ENCODE measurements at regions not wholly inside any gene's neighbourhood (a gene's known extent, or its start where the extent isn't known, plus 50 kb on each side); places are given as distances from the start of the nearest gene placed in this dataset.

DNA sequence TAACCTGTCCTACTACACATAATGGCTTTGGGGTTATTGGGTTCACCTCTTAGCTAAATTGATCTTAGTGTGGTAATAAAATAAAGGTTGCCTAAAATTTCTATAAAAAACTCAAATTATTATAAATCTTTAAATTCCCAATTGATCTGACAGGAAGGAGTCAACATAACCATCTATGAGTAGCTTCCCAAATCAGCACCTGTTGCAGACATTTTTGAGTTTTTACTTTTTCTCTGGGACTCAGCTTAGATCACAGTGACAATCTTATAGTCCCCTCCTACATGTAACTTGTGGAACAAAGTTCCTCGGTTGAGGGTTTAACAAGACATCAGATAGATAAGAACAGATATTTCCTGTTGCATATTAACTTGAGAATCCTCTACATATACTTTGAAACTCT is 601.0 kb downstream of the TUSC7 start:
- no peak for TF ChIP-seq CTCF (IDR thresholded peaks at IDR 0.05)
- no peaks in the 10 kb centered on the region for H3K27me3 ChIP-seq (ENCODE audit: control insufficient read depth in 1 of 2, insufficient read depth in 2 of 2, low read length in 2 of 2)
- no peak overlapping the region for H3K27ac ChIP-seq (ENCODE audit: low read depth in 1 of 2, low read length in 2 of 2)
- H3K36me3 Mint-ChIP-seq (ENCODE audit: low read depth) = no peaks in the 10 kb centered on the region
- no peaks in the 10 kb centered on the region for H3K36me3 ChIP-seq (ENCODE audit: insufficient read depth, low read length)
- H3K4me3 ChIP-seq (ENCODE audit: low read length) = no peak overlapping the region
- H3K9me3 ChIP-seq (ENCODE audit: control insufficient read depth in 1 of 2, insufficient read depth in 1 of 2, low read length in 2 of 2) = no peaks in the 10 kb centered on the region
- DNase-seq (no peak), ATAC-seq (ENCODE audit: poor library complexity) (no peak)
- no peaks in the 10 kb centered on the region for H3K27me3 Mint-ChIP-seq
- H3K4me3 Mint-ChIP-seq = no peak overlapping the region
- no peaks in the 10 kb centered on the region for H3K4me1 Mint-ChIP-seq (ENCODE audit: low read depth)
- ChIA-PET POLR2A (no interaction called here), CTCF (no interaction called here)
- intact Hi-C loops (cut with DNase I, micrococcal nuclease) = no loop called here
- no peak overlapping the region for H3K27ac Mint-ChIP-seq
- peaks cover 4% of the 10 kb centered on the region for H3K9me3 Mint-ChIP-seq
- no peaks in the 10 kb centered on the region for H3K4me1 ChIP-seq (ENCODE audit: insufficient read depth, low read length)

GRCh38 chr3:117314441-117315150 is 605.0 kb downstream of the TUSC7 start:
- intact Hi-C loops (cut with DNase I, micrococcal nuclease) = no loop called here
- ChIA-PET CTCF (no interaction called here), POLR2A (no interaction called here)
- no peak for ATAC-seq (ENCODE audit: poor library complexity)
- H3K9me3 Mint-ChIP-seq = peaks cover 12% of the 10 kb centered on the region
- no peak overlapping the region for H3K4me3 ChIP-seq (ENCODE audit: low read length)
- no peak overlapping the region for H3K4me3 Mint-ChIP-seq
- no peaks in the 10 kb centered on the region for H3K4me1 ChIP-seq (ENCODE audit: insufficient read depth, low read length)
- no peak overlapping the region for H3K27ac ChIP-seq (ENCODE audit: low read depth in 1 of 2, low read length in 2 of 2)
- TF ChIP-seq CTCF (IDR thresholded peaks at IDR 0.05) = no peak
- no peak overlapping the region for H3K27ac Mint-ChIP-seq
- no peaks in the 10 kb centered on the region for H3K36me3 ChIP-seq (ENCODE audit: insufficient read depth, low read length)
- H3K9me3 ChIP-seq (ENCODE audit: control insufficient read depth in 1 of 2, insufficient read depth in 1 of 2, low read length in 2 of 2) = no peaks in the 10 kb centered on the region
- no peak for DNase-seq
- H3K27me3 Mint-ChIP-seq = no peaks in the 10 kb centered on the region
- H3K4me1 Mint-ChIP-seq (ENCODE audit: low read depth) = no peaks in the 10 kb centered on the region
- H3K36me3 Mint-ChIP-seq (ENCODE audit: low read depth) = no peaks in the 10 kb centered on the region
- no peaks in the 10 kb centered on the region for H3K27me3 ChIP-seq (ENCODE audit: control insufficient read depth in 1 of 2, insufficient read depth in 2 of 2, low read length in 2 of 2)

- Mint-ChIP-seq H3K4me1 (ENCODE audit: low read depth) (no peaks in the 10 kb centered on the region), H3K36me3 (ENCODE audit: low read depth) (no peaks in the 10 kb centered on the region), H3K9me3 (peaks cover 17% of the 10 kb centered on the region), H3K27ac (no peak overlapping the region), H3K4me3 (no peak overlapping the region), H3K27me3 (no peaks in the 10 kb centered on the region)
- ChIA-PET CTCF (no interaction called here), POLR2A (no interaction called here)
- DNase-seq (no peak), ATAC-seq (ENCODE audit: poor library complexity) (no peak)
- Histone ChIP-seq H3K9me3 (ENCODE audit: control insufficient read depth in 1 of 2, insufficient read depth in 1 of 2, low read length in 2 of 2) (peaks cover 0 to 4% of the 10 kb centered on the region in 2 experiments), H3K36me3 (ENCODE audit: insufficient read depth, low read length) (no peaks in the 10 kb centered on the region), H3K4me1 (ENCODE audit: insufficient read depth, low read length) (no peaks in the 10 kb centered on the region), H3K4me3 (ENCODE audit: low read length) (no peak overlapping the region), H3K27ac (ENCODE audit: low read depth in 1 of 2, low read length in 2 of 2) (no peak overlapping the region), H3K27me3 (ENCODE audit: control insufficient read depth in 1 of 2, insufficient read depth in 2 of 2, low read length in 2 of 2) (no peaks in the 10 kb centered on the region)
- intact Hi-C loops (cut with DNase I, micrococcal nuclease) = no loop called here
- TF ChIP-seq CTCF (IDR thresholded peaks at IDR 0.05) = no peak
Measured at GRCh38 chr3:117322866-117323265, 613.3 kb downstream of the TUSC7 start.

Data from CD4-positive, alpha-beta T cell (primary cell).